Pancreas (tissue), 10 donors: ENCODE measurements at regions not wholly inside any gene's neighbourhood (a gene's known extent, or its start where the extent isn't known, plus 50 kb on each side); places are given as distances from the start of the nearest gene placed in this dataset.

Source experiments
- ATAC-seq, 4 donors: fragments of 200-7000 bp; cut with Tn5 transposase; one replicate each; pipeline versions ENCODE4 v1.8.0 to v1.9.1; 2020; ENCODE audit warnings: mild to moderate bottlenecking in 4 of 4, moderate library complexity in 4 of 4
- DNase-seq, 6 donors: peaks; one replicate each; pipeline ENCODE4 v3.0.0-alpha.2; 2020
- FAIRE-seq: peaks from 2 replicates; lab custom pipeline; 2012; peaks lifted over from hg19 to GRCh38; lab: Jason Lieb, UNC
- H3K27ac ChIP-seq, 4 donors: fragments of 200-600 bp; sonication (generic); 1 replicate in 3 of 4; 2 replicates in 1 of 4; pipeline versions ENCODE4 v1.5.0 to v1.8.0; 2020
- H3K27me3 ChIP-seq, 4 donors: fragments of 200-600 bp; one replicate each; pipeline ENCODE4 v1.8.0; 2021
- H3K36me3 ChIP-seq, 3 donors: fragments of 200-600 bp; sonication (generic) in 1 of 3; one replicate each; pipeline versions ENCODE4 v1.5.0 to v1.8.0; 2020 to 2021
- H3K4me1 ChIP-seq, 3 donors: fragments of 200-600 bp; one replicate each; pipeline ENCODE4 v1.8.0; 2021
- H3K4me3 ChIP-seq, 4 donors: fragments of 200-600 bp; sonication (generic) in 2 of 4; one replicate each; pipeline versions ENCODE4 v1.5.0 to v1.8.0; 2020 to 2021
- H3K9me3 ChIP-seq, 4 donors: fragments of 200-600 bp; one replicate each; pipeline ENCODE4 v1.8.0; 2021
- WGBS, 2 donors: extraction: QIAGEN DNeasy Blood & Tissue Kit; methylation state at CpG; one replicate each; pipeline ENCODE4 v1.1.7; 2013; 5-methylcytosine and 5-hydroxymethylcytosine counted together
- intact Hi-C, 3 donors: fragments of 100-400 bp; cut with DNase I; formaldehyde crosslinking; loops; one replicate each; pipeline versions ENCODE4 v1.11.1 to v1.14.2; 2022
- TF ChIP-seq, protein P1 (sequence below), 4 donors: fragments of 200-600 bp; sonication (generic) in 3 of 4; IDR thresholded peaks; one replicate each; pipeline versions ENCODE4 v1.5.0 to v1.8.0; 2021; ENCODE audit warnings: antibody characterized with exemption in 4 of 4
- donor health status: healthy with polysubstance abuse.
- donor health status: DM: no; HTN: no; CAD: no; lungs with moderate emphysema.
- donor health status: DM: no; HTN: no; CAD: no.
- donor health status: control.
- donor health status: control.
- donor health status: Bipolar disorder and iron deficiency.
- donor health status: DM: yes; HTN: yes; CAD: no.
- donor health status: DM: no; HTN: no; CAD: no.
- donor health status: DM: no; HTN: no; CAD: no.
- donor health status: DM: yes; HTN: yes; CAD: no.

DNA sequence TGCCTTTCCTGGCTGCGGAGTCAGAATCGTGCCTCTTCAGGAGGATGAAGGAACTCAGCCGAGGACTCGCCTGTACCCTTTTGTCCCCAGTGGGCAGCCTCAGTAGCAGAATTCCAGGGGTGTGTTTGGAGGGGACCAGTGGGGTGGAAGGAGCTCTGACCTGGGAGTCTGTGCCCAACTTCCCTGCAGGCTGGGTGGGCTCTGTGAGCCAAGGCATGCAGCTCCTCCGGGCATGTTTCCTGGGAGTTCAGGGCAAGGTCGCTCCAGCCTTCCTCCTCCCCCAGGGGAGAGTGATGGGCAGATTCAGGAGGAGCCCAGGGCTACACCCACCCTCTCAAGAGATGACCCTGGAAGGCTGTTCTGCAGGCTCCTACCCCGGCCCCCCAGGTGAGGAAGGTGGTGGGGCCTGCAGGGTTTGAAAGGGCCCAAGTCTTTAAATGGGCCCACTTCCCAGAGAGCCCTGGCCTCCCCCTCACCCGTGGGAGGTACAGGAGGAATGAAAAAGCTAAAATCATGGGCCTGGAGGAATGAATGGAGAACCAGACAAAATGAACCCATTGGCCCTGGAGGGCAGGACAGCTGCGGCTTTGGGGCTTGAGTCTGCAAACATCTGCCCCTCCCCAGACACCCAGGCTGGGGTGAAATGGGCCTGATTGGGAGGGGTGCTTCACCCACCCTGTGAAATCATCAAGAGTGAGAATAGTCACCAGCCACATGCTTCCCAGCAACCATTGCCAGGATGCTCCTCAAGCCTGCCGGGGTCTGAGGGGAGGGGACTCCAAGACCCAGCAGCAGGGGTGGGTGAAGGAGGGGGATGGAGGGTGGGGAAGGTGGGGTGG is 77.6 kb upstream of the PMEPA1 start:
- H3K4me3 ChIP-seq = no peak overlapping the region
- no peaks in the 10 kb centered on the region for H3K27me3 ChIP-seq
- no peak overlapping the region for H3K27ac ChIP-seq
- no peaks in the 10 kb centered on the region for H3K36me3 ChIP-seq
- ATAC-seq (no peak), FAIRE-seq (no peak), DNase-seq (no peak)
- TF ChIP-seq, protein P1, sequence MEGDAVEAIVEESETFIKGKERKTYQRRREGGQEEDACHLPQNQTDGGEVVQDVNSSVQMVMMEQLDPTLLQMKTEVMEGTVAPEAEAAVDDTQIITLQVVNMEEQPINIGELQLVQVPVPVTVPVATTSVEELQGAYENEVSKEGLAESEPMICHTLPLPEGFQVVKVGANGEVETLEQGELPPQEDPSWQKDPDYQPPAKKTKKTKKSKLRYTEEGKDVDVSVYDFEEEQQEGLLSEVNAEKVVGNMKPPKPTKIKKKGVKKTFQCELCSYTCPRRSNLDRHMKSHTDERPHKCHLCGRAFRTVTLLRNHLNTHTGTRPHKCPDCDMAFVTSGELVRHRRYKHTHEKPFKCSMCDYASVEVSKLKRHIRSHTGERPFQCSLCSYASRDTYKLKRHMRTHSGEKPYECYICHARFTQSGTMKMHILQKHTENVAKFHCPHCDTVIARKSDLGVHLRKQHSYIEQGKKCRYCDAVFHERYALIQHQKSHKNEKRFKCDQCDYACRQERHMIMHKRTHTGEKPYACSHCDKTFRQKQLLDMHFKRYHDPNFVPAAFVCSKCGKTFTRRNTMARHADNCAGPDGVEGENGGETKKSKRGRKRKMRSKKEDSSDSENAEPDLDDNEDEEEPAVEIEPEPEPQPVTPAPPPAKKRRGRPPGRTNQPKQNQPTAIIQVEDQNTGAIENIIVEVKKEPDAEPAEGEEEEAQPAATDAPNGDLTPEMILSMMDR (IDR thresholded peaks at IDR 0.05) = no peak
- H3K9me3 ChIP-seq = no peaks in the 10 kb centered on the region
- no peaks in the 10 kb centered on the region for H3K4me1 ChIP-seq
- 56 to 59% methylated on average over 10 of the region's 10 CpGs for WGBS, 2 donors
- intact Hi-C loops = no loop called here

DNA sequence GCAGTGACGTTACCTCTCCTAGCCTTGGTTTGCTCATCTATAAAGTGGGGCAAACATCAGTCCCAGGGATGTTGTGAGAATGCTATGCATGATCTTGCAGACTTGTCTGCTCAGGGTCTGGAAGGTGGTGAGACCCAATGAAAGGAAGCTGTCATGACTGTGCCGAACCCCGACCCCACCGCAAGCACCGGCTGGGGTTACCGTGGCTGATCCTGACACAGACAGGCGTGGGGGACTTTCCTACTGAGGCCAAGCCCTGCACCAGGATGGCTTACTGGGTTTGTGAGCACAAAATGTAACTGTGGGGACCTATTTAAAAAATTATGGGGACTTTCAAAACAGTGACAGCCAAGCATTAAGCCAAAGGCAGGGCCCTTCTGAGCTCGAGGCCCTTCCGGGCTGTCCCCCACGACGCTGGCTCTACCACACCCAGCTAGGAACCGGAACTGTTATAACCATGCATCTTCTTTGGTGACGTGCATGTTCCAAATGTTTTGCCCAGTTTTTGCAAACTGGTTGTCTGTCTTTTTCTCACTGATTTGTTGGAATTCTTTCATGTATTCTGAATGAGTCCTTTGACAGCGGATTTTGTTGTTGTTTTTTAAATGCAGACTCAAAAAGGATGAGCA is 76.6 kb upstream of the PMEPA1 start:
- ATAC-seq (no peak), FAIRE-seq (no peak)

DNA sequence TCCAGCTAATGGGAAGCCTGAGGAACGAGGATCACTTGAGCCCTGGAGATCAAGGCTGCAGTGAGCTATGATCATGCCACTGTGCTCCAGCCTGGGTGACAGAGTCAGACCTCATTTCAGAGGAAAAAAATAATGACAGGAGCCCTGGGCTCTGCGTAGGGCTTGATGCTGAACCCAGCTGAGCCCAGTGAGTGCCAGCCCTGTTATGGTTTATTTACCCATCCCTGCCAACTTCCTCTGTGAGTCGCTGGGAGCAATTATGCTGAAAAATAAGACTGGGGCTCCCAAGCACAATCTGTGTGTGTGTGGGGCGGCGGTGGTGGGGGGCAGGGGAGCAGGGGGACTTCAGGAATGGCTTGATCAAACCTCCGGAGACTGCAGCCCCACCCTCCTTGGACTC is 75.9 kb upstream of the PMEPA1 start:
- Histone ChIP-seq H3K4me1 (no peaks in the 10 kb centered on the region), H3K36me3 (no peaks in the 10 kb centered on the region), H3K4me3 (no peak overlapping the region), H3K9me3 (no peaks in the 10 kb centered on the region), H3K27me3 (no peaks in the 10 kb centered on the region), H3K27ac (no peak overlapping the region)
- intact Hi-C loops = no loop called here
- FAIRE-seq (no peak), ATAC-seq (no peak), DNase-seq (peak in 1 of 6 donors; percentile 8)
- 55 to 59% methylated on average over 6 of the region's 6 CpGs for WGBS, 2 donors
- TF ChIP-seq, protein P1 (IDR thresholded peaks at IDR 0.05) = no peak

More for the DNA sequence above, 76.6 kb upstream of the PMEPA1 start:
- Histone ChIP-seq H3K27me3 (no peaks in the 10 kb centered on the region), H3K4me1 (no peaks in the 10 kb centered on the region), H3K9me3 (no peaks in the 10 kb centered on the region), H3K36me3 (no peaks in the 10 kb centered on the region), H3K27ac (no peak overlapping the region), H3K4me3 (no peak overlapping the region)
- TF ChIP-seq, protein P1 (IDR thresholded peaks at IDR 0.05) = no peak
- intact Hi-C loops = no loop called here
- DNase-seq = peak in 1 of 6 donors; percentile 21
- 60 to 69% methylated on average over 14 of the region's 14 CpGs for WGBS, 2 donors

DNA sequence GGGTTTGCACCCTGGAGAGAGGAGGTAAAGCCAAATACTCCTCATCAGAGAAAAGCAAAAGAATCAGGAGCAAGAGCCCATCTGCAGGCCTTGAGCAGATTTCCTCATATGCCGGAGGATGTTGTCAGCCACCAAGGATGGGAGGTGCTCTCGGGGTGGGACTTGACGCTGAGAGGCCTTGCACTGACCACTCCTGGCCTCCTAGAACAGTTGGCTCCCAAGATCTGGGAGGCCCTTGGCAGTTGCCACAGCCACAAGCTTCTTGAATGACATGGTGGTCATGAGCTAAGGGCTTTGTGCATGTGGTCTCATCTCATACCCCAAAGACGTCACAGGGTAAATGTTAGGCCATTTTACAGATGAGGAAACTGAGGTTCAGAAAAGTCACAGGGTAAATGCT is 75.2 kb upstream of the PMEPA1 start:
- Histone ChIP-seq H3K27ac (no peak overlapping the region), H3K27me3 (no peaks in the 10 kb centered on the region), H3K9me3 (no peaks in the 10 kb centered on the region), H3K36me3 (no peaks in the 10 kb centered on the region), H3K4me1 (no peaks in the 10 kb centered on the region), H3K4me3 (no peak overlapping the region)
- DNase-seq (no peak), ATAC-seq (no peak), FAIRE-seq (no peak)
- intact Hi-C loops = no loop called here
- WGBS, 2 donors = 71% methylated on average over 4 of the region's 4 CpGs
- TF ChIP-seq, protein P1 (IDR thresholded peaks at IDR 0.05) = no peak
